ENCODE measurements at regions not wholly inside any gene's neighbourhood (a gene's known extent, or its start where the extent isn't known, plus 50 kb on each side); places are given as distances from the start of the nearest gene placed in this dataset.

DNA sequence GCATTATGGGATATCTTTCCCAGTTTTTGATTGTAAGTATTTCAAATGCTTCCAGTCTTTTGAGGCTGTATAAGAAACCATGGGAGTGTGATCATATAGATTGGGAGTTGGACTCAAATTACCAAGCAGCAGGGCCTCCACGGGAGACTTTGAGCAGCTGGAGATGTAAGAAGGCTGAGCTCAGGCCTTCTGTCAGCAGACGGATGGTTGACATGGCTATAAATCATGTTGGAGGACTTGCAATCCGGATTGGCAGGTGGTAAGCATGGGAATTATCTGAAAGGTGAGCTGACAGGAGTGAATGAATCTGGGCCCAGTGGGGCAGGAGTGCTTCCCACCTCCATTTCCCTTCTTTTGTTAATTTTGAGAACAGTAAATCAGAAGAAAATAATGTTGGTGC is 83.2 kb upstream of the PPM1J start:
- Histone ChIP-seq H2BK120ac (ENCODE audit: low read depth, low read length) (no peak overlapping the region), H2BK5ac (ENCODE audit: low read depth, low read length, poor library complexity, severe bottlenecking) (no peak overlapping the region), H4K5ac (ENCODE audit: low read depth, low read length) (no peak overlapping the region), H3K18ac (ENCODE audit: low read depth, low read length) (no peak overlapping the region), H4K8ac (ENCODE audit: low read depth in 2 of 2, low read length in 2 of 2) (no peak overlapping the region), H3K23ac (ENCODE audit: low read depth, low read length) (no peak overlapping the region), H3K9me1 (ENCODE audit: insufficient read depth, low read length) (no peaks in the 10 kb centered on the region), H2AFZ (replicated peaks; ENCODE audit: low read length, poor library complexity) (no peak overlapping the region), H2AK5ac (ENCODE audit: low read depth, low read length) (no peak overlapping the region), H3K4me3 (ENCODE audit: insufficient read depth, low read depth, low read length) (no peak overlapping the region), H3K4ac (ENCODE audit: low read depth, low read length) (no peak overlapping the region), H3K4me2 (ENCODE audit: low read depth, low read length) (no peak overlapping the region), H3K4me1 (ENCODE audit: control insufficient read depth, insufficient read depth, low read length) (no peaks in the 10 kb centered on the region), H3K27me3 (ENCODE audit: control insufficient read depth, insufficient read depth, low read length) (peaks cover 3% of the 10 kb centered on the region; the same call in 1 of the 2 replicates), H3K9me3 (ENCODE audit: control insufficient read depth, insufficient read depth, low read length) (no peaks in the 10 kb centered on the region), H3K27ac (ENCODE audit: insufficient read depth, low read length) (no peak overlapping the region), H3K56ac (ENCODE audit: extremely low read depth, insufficient read depth, low read length) (no peak overlapping the region), H4K91ac (ENCODE audit: insufficient read depth, low read depth, low read length) (no peak overlapping the region), H2BK15ac (ENCODE audit: low read depth, low read length) (no peak overlapping the region), H3K14ac (replicated peaks; ENCODE audit: low read depth, low read length) (no peak overlapping the region), H3K9ac (ENCODE audit: low read depth, low read length) (no peak overlapping the region), H2AK9ac (replicated peaks; ENCODE audit: low read depth, low read length, poor library complexity) (no peak overlapping the region), H3K79me1 (ENCODE audit: low read depth in 1 of 2, low read length in 2 of 2) (no peaks in the 10 kb centered on the region), H2BK20ac (ENCODE audit: low read depth, low read length) (no peak overlapping the region), H3K36me3 (ENCODE audit: control insufficient read depth, insufficient read depth, low read length) (no peaks in the 10 kb centered on the region), H4K20me1 (ENCODE audit: insufficient read depth, low read length) (no peaks in the 10 kb centered on the region)
- in situ Hi-C loops (cut with MboI; ENCODE audit: low sequenced_read_pairs) (no loop called here), intact Hi-C loops (cut with micrococcal nuclease) (no loop called here), dilution Hi-C loops (cut with HindIII; ENCODE audit: low sequenced_read_pairs, unreplicated experiment) (no loop called here)
- no CpG with 5 or more reads among the region's 3 CpGs for WGBS, 2 experiments (ENCODE audit: extremely low coverage in 2 of 2, insufficient read length in 1 of 2)
- ATAC-seq (ENCODE audit: low read depth) (no peak), DNase-seq (no peak)
- no TSS peak for BruUV-seq (replicated peaks)
- POLR2A ChIA-PET (ENCODE audit: unreplicated experiment) = no interaction called here
- TF ChIP-seq POLR2A (IDR thresholded peaks at IDR 0.05; ENCODE audit: low read depth, low read length) (no peak), MAFK (IDR thresholded peaks at IDR 0.05; ENCODE audit: low read depth, low read length) (no peak), NFE2L2 (IDR thresholded peaks at IDR 0.05; ENCODE audit: low read depth, low read length) (no peak), RFX5 (IDR thresholded peaks at IDR 0.05; ENCODE audit: low read depth, low read length) (no peak), BHLHE40 (IDR thresholded peaks at IDR 0.05; ENCODE audit: low read depth, low read length) (no peak), RCOR1 (IDR thresholded peaks at IDR 0.05; ENCODE audit: insufficient replicate concordance, low read length) (no peak), FOS (IDR thresholded peaks at IDR 0.05; ENCODE audit: low read depth, low read length) (no peak), RAD21 (IDR thresholded peaks at IDR 0.05; ENCODE audit: low read length) (no peak), MAZ (IDR thresholded peaks at IDR 0.05; ENCODE audit: borderline replicate concordance, low read depth, low read length) (no peak), CEBPB (IDR thresholded peaks at IDR 0.05; ENCODE audit: low read depth, low read length) (no peak), MXI1 (IDR thresholded peaks at IDR 0.05; ENCODE audit: borderline replicate concordance, low read depth, low read length) (no peak), CTCF (conservative IDR thresholded peaks at IDR 0.05; ENCODE audit: low read depth, low read length) (no peak), CHD1 (IDR thresholded peaks at IDR 0.05; ENCODE audit: low read depth, low read length) (no peak), SMC3 (IDR thresholded peaks at IDR 0.05; ENCODE audit: low read depth, low read length) (no peak)
- TF ChIP-seq, protein P1, sequence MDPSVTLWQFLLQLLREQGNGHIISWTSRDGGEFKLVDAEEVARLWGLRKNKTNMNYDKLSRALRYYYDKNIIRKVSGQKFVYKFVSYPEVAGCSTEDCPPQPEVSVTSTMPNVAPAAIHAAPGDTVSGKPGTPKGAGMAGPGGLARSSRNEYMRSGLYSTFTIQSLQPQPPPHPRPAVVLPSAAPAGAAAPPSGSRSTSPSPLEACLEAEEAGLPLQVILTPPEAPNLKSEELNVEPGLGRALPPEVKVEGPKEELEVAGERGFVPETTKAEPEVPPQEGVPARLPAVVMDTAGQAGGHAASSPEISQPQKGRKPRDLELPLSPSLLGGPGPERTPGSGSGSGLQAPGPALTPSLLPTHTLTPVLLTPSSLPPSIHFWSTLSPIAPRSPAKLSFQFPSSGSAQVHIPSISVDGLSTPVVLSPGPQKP (IDR thresholded peaks at IDR 0.05; ENCODE audit: borderline replicate concordance, low read depth, low read length) = no peak
- TF ChIP-seq, protein P2, sequence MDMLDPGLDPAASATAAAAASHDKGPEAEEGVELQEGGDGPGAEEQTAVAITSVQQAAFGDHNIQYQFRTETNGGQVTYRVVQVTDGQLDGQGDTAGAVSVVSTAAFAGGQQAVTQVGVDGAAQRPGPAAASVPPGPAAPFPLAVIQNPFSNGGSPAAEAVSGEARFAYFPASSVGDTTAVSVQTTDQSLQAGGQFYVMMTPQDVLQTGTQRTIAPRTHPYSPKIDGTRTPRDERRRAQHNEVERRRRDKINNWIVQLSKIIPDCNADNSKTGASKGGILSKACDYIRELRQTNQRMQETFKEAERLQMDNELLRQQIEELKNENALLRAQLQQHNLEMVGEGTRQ (IDR thresholded peaks at IDR 0.05; ENCODE audit: low read depth, low read length) = no peak
- CTCF ChIA-PET = interaction anchor here (0.6 to 3.6 kb wide), 4 partner anchors 79 to 274 kb away, joined by 3 to 14 read pairs (median 7); partner anchors contain the start of genes LRIG2 and PPM1J

Data from IMR-90 (cell line).